OCI-LY1 (cell line): ENCODE measurements at regions not wholly inside any gene's neighbourhood (a gene's known extent, or its start where the extent isn't known, plus 50 kb on each side); places are given as distances from the start of the nearest gene placed in this dataset.

Source experiments
- H2AFZ ChIP-seq: fragments of 200-600 bp; sonication (generic), shearing (Covaris generic); 2 replicates; pipeline ENCODE4 v1.6.0; 2014; ENCODE audit warnings: antibody characterized with exemption, mild to moderate bottlenecking, low read length
- H3F3A ChIP-seq: fragments of 200-600 bp; sonication (generic), shearing (Covaris generic); 2 replicates; pipeline ENCODE4 v1.6.0; 2014; ENCODE audit warnings: mild to moderate bottlenecking, antibody characterized with exemption, low read length, moderate library complexity; ENCODE audit not compliant: insufficient read depth
- H3K27ac ChIP-seq: fragments of 200-600 bp; sonication (generic); 2 replicates; pipeline ENCODE4 v1.5.1; 2014; ENCODE audit warnings: low read length, mixed run types, mild to moderate bottlenecking, low read depth; ENCODE audit not compliant: poor library complexity, severe bottlenecking
- H3K27me3 ChIP-seq: fragments of 200-600 bp; sonication (generic); 2 replicates; pipeline ENCODE4 v1.6.0; 2014; ENCODE audit warnings: antibody characterized with exemption, mild to moderate bottlenecking, low read length, moderate library complexity; ENCODE audit not compliant: insufficient read depth
- H3K36me3 ChIP-seq: fragments of 200-600 bp; sonication (generic); 2 replicates; pipeline ENCODE4 v1.6.1; 2014; ENCODE audit warnings: mild to moderate bottlenecking, antibody characterized with exemption, low read length, moderate library complexity, mixed read lengths; ENCODE audit not compliant: insufficient read depth
- H3K4me1 ChIP-seq: fragments of 200-600 bp; sonication (generic); 2 replicates; pipeline ENCODE4 v1.5.1; 2014; ENCODE audit warnings: mild to moderate bottlenecking, low read length, moderate library complexity; ENCODE audit not compliant: insufficient read depth, severe bottlenecking
- H3K4me2 ChIP-seq: fragments of 200-600 bp; sonication (generic), shearing (Covaris generic); 2 replicates; pipeline ENCODE4 v1.6.1; 2014; ENCODE audit warnings: low read length
- H3K4me3 ChIP-seq: fragments of 200-600 bp; sonication (generic); 2 replicates; pipeline ENCODE4 v1.5.1; 2014; ENCODE audit warnings: low read length, low read depth, mild to moderate bottlenecking, mixed read lengths; ENCODE audit not compliant: poor library complexity, severe bottlenecking
- H3K79me2 ChIP-seq: fragments of 200-600 bp; shearing (Covaris generic); 2 replicates; pipeline ENCODE4 v1.6.1; 2016; ENCODE audit warnings: mixed run types, low read length, mixed read lengths; ENCODE audit not compliant: insufficient read depth
- H3K9ac ChIP-seq: fragments of 200-600 bp; sonication (generic), shearing (Covaris generic); 2 replicates; pipeline ENCODE4 v1.6.1; 2014; ENCODE audit warnings: mild to moderate bottlenecking, low read length, mixed read lengths
- H3K9me2 ChIP-seq: fragments of 200-600 bp; sonication (generic), shearing (Covaris generic); 2 replicates; pipeline ENCODE4 v1.6.1; 2014; ENCODE audit warnings: low read depth, mild to moderate bottlenecking, low read length, mixed read lengths
- H3K9me3 ChIP-seq: fragments of 200-600 bp; shearing (Covaris generic); 2 replicates; pipeline ENCODE4 v1.6.1; 2014; ENCODE audit warnings: low read length, mixed read lengths
- H4K20me1 ChIP-seq: fragments of 200-600 bp; sonication (generic), shearing (Covaris generic); 2 replicates; pipeline ENCODE4 v1.6.0; 2016; ENCODE audit warnings: mild to moderate bottlenecking, low read length; ENCODE audit not compliant: insufficient read depth
- CTCF ChIP-seq: fragments of 200-600 bp; sonication (generic), shearing (Covaris generic); IDR thresholded peaks from 2 replicates; pipeline ENCODE4 v1.5.1; 2017; ENCODE audit warnings: mild to moderate bottlenecking, antibody characterized with exemption, low read length, moderate library complexity, mixed read lengths
- EZH2 ChIP-seq: fragments of 200-600 bp; sonication (generic), shearing (Covaris generic); IDR thresholded peaks from 2 replicates; pipeline ENCODE4 v1.8.0; 2017; ENCODE audit warnings: borderline replicate concordance, mixed run types, mild to moderate bottlenecking, antibody characterized with exemption, low read length, moderate library complexity, mixed read lengths

GRCh38 chr9:24436761-24437160 lies 108.9 kb downstream of the IZUMO3 start:
- Histone ChIP-seq H3K9me2 (no peaks in the 10 kb centered on the region), H3K36me3 (no peaks in the 10 kb centered on the region), H3K4me2 (no peak overlapping the region), H3K4me1 (no peaks in the 10 kb centered on the region), H4K20me1 (no peaks in the 10 kb centered on the region), H3K4me3 (no peak overlapping the region), H3K9me3 (no peaks in the 10 kb centered on the region), H3K27me3 (no peaks in the 10 kb centered on the region), H3K79me2 (no peaks in the 10 kb centered on the region), H3K27ac (no peak overlapping the region), H3K9ac (no peak overlapping the region), H3F3A (no peaks in the 10 kb centered on the region), H2AFZ (no peak overlapping the region)
- no peak for TF ChIP-seq EZH2
- no peak for TF ChIP-seq CTCF

GRCh38 chr9:24434183-24434582 lies 111.5 kb downstream of the IZUMO3 start:
- H3K27me3 ChIP-seq, result no peaks in the 10 kb centered on the region
- no peaks in the 10 kb centered on the region for H3K9me3 ChIP-seq
- no peaks in the 10 kb centered on the region for H3K79me2 ChIP-seq
- H3K36me3 ChIP-seq, result no peaks in the 10 kb centered on the region
- no peak overlapping the region for H3K9ac ChIP-seq
- TF ChIP-seq CTCF (no peak), EZH2 (no peak)
- no peaks in the 10 kb centered on the region for H3K9me2 ChIP-seq
- H3F3A ChIP-seq, result no peaks in the 10 kb centered on the region
- no peak overlapping the region for H3K4me3 ChIP-seq
- no peaks in the 10 kb centered on the region for H3K4me1 ChIP-seq
- no peak overlapping the region for H3K4me2 ChIP-seq
- H2AFZ ChIP-seq, result no peak overlapping the region
- H4K20me1 ChIP-seq, result no peaks in the 10 kb centered on the region
- H3K27ac ChIP-seq, result no peak overlapping the region

- H3F3A ChIP-seq, result no peaks in the 10 kb centered on the region
- TF ChIP-seq EZH2 (no peak), CTCF (no peak)
- H3K36me3 ChIP-seq, result no peaks in the 10 kb centered on the region
- no peak overlapping the region for H3K27ac ChIP-seq
- H2AFZ ChIP-seq, result no peak overlapping the region
- H3K79me2 ChIP-seq, result no peaks in the 10 kb centered on the region
- H3K4me1 ChIP-seq, result no peaks in the 10 kb centered on the region
- H3K4me2 ChIP-seq, result no peak overlapping the region
- H3K9me2 ChIP-seq, result no peaks in the 10 kb centered on the region
- H3K27me3 ChIP-seq, result no peaks in the 10 kb centered on the region
- H4K20me1 ChIP-seq, result no peaks in the 10 kb centered on the region
- H3K4me3 ChIP-seq, result no peak overlapping the region
- no peaks in the 10 kb centered on the region for H3K9me3 ChIP-seq
- H3K9ac ChIP-seq, result no peak overlapping the region
These were observed 129.6 kb downstream of the IZUMO3 start for GRCh38 chr9:24416136-24416535.
